Fibroblast of the aortic adventitia (primary cell): ENCODE measurements at regions not wholly inside any gene's neighbourhood (a gene's known extent, or its start where the extent isn't known, plus 50 kb on each side); places are given as distances from the start of the nearest gene placed in this dataset.

Experiments
- DNase-seq: peaks from one replicate; pipeline ENCODE4 v3.0.0-alpha.2; 2010; ENCODE audit warnings: low read depth
- H3K4me3 ChIP-seq: 2 replicates; pipeline ENCODE4 v1.5.1; 2011; ENCODE audit warnings: low read depth, mild to moderate bottlenecking, control low read depth, low read length, moderate library complexity
- TF ChIP-seq, protein P1 (sequence below): IDR thresholded peaks from 2 replicates; pipeline ENCODE4 v1.5.1; 2011; ENCODE audit warnings: mild to moderate bottlenecking, low read length, control low read depth, inconsistent platforms; ENCODE audit not compliant: insufficient read depth

- DNase-seq, result no peak
- no peak overlapping the region for H3K4me3 ChIP-seq
- TF ChIP-seq, protein P1, sequence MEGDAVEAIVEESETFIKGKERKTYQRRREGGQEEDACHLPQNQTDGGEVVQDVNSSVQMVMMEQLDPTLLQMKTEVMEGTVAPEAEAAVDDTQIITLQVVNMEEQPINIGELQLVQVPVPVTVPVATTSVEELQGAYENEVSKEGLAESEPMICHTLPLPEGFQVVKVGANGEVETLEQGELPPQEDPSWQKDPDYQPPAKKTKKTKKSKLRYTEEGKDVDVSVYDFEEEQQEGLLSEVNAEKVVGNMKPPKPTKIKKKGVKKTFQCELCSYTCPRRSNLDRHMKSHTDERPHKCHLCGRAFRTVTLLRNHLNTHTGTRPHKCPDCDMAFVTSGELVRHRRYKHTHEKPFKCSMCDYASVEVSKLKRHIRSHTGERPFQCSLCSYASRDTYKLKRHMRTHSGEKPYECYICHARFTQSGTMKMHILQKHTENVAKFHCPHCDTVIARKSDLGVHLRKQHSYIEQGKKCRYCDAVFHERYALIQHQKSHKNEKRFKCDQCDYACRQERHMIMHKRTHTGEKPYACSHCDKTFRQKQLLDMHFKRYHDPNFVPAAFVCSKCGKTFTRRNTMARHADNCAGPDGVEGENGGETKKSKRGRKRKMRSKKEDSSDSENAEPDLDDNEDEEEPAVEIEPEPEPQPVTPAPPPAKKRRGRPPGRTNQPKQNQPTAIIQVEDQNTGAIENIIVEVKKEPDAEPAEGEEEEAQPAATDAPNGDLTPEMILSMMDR, result no peak
Measured at GRCh38 chr2:151182899-151183809, 78.5 kb downstream of the RBM43 start.

GRCh38 chr2:151182396-151182795, 79.3 kb downstream of the RBM43 start:
- DNase-seq, result no peak
- TF ChIP-seq, protein P1, result no peak
- H3K4me3 ChIP-seq, result no peak overlapping the region

GRCh38 chr2:151181524-151181923, 80.1 kb downstream of the RBM43 start:
- H3K4me3 ChIP-seq, result no peak overlapping the region
- DNase-seq, result no peak
- TF ChIP-seq, protein P1, result no peak

GRCh38 chr2:151180123-151180522, 81.5 kb downstream of the RBM43 start:
- DNase-seq, result no peak
- H3K4me3 ChIP-seq, result no peak overlapping the region
- TF ChIP-seq, protein P1, result no peak

- no peak overlapping the region for H3K4me3 ChIP-seq
- DNase-seq, result no peak
- TF ChIP-seq, protein P1, result no peak
Measured at GRCh38 chr2:151178207-151178606, 83.5 kb downstream of the RBM43 start.

DNA sequence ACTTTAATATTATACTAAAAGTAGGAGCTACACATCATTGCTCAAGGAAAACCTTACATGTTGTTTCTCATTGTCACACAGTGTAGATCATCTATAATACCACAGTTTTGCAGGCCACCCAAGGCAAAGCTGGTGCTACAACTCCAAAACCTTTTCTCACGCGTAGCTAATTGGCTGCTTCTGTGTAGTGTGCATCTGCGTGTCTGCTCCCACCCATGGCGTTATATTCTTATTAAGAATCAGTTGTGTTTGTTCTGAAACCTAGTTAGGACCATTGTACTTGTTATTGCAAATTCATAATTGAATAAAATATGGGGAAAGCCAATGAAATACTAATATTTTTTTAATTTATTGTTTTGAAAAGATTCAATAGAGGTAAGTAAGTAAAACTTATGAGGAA, 83.9 kb downstream of the RBM43 start:
- TF ChIP-seq, protein P1, result no peak
- DNase-seq, result no peak
- no peak overlapping the region for H3K4me3 ChIP-seq
